Brain microvascular endothelial cell (primary cell): ENCODE measurements at regions not wholly inside any gene's neighbourhood (a gene's known extent, or its start where the extent isn't known, plus 50 kb on each side); places are given as distances from the start of the nearest gene placed in this dataset.

Source experiments
- DNase-seq: peaks from one replicate; pipeline ENCODE4 v3.0.0-alpha.2; 2020
- H3K27ac ChIP-seq: fragments of 250-450 bp; sonication (Bioruptor Pico); 2 replicates; pipeline ENCODE4 v1.5.1; 2020; ENCODE audit warnings: mild to moderate bottlenecking, moderate library complexity
- H3K27me3 ChIP-seq: fragments of 250-450 bp; sonication (Bioruptor Pico); replicated peaks from 2 replicates; pipeline ENCODE4 v1.5.1; 2020; ENCODE audit warnings: mild to moderate bottlenecking
- H3K36me3 ChIP-seq: fragments of 250-450 bp; sonication (Bioruptor Pico); replicated peaks from 2 replicates; pipeline ENCODE4 v1.5.1; 2020; ENCODE audit warnings: mild to moderate bottlenecking
- H3K4me3 ChIP-seq: 2 replicates; pipeline ENCODE4 v1.5.1; 2011; ENCODE audit warnings: low read depth, mild to moderate bottlenecking, control low read depth, low read length, moderate library complexity
- CTCF ChIP-seq: IDR thresholded peaks from 2 replicates; pipeline ENCODE4 v1.5.1; 2011; ENCODE audit warnings: low read depth, mild to moderate bottlenecking, moderate library complexity, low read length, control low read depth, inconsistent platforms; ENCODE audit errors: missing control alignments
- in situ Hi-C: cut with HindIII; loops from 2 replicates; pipeline ENCODE4 v1.10.0; 2017; ENCODE audit warnings: low sequenced_read_pairs, low pct_ligation_motif_present

DNA sequence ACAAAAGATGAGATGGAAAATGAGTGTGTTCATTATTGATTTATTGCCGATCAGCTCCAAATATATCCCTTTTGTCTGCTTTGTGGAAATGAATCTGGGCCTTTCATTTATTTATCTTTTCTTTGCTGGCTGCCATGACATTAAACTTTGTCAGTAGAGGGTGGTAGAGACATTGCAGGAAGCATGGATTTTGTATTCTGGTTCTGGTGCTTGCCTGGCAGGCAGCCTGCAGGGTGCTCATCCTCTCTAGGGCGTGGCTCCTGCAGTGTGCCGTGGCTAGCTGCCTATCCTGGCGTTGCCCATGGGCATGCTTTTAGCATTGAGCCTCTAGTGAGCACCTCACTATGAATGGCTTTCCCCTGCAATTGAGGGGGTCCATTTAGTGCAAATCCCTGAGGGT, 593.1 kb downstream of the RNF144A start:
- TF ChIP-seq CTCF = no peak
- no peak for DNase-seq
- in situ Hi-C loops = no loop called here
- Histone ChIP-seq H3K4me3 (no peak overlapping the region), H3K27me3 (no peaks in the 10 kb centered on the region), H3K36me3 (no peaks in the 10 kb centered on the region), H3K27ac (no peak overlapping the region)

GRCh38 chr2:7513834-7514233, 596.6 kb downstream of the RNF144A start:
- DNase-seq = no peak
- no peaks in the 10 kb centered on the region for H3K27me3 ChIP-seq
- no peak overlapping the region for H3K27ac ChIP-seq
- no peak overlapping the region for H3K4me3 ChIP-seq
- in situ Hi-C loops = no loop called here
- TF ChIP-seq CTCF = no peak
- H3K36me3 ChIP-seq = no peaks in the 10 kb centered on the region

DNA sequence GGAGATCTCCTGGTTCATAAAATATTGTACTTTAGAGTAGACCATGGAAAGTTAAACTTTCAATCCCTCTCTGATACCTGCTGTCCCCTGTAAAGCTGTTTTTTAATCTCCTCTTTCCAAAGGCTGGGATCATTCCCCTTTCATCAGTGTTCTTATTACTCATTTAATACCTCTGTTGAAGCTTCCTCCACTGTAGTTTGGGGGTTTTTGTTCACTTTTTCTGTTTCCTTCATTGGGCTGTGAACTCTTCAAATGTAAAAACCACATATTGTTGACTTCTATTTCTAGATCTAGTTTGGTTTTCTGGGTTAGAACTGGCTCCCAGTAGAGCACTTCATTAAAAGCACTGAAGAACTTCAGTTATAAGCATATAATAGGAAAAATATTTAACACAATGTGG, 598.1 kb downstream of the RNF144A start:
- H3K27me3 ChIP-seq = no peaks in the 10 kb centered on the region
- no peaks in the 10 kb centered on the region for H3K36me3 ChIP-seq
- DNase-seq = no peak
- TF ChIP-seq CTCF = no peak
- H3K27ac ChIP-seq = no peak overlapping the region
- in situ Hi-C loops = no loop called here
- H3K4me3 ChIP-seq = no peak overlapping the region

DNA sequence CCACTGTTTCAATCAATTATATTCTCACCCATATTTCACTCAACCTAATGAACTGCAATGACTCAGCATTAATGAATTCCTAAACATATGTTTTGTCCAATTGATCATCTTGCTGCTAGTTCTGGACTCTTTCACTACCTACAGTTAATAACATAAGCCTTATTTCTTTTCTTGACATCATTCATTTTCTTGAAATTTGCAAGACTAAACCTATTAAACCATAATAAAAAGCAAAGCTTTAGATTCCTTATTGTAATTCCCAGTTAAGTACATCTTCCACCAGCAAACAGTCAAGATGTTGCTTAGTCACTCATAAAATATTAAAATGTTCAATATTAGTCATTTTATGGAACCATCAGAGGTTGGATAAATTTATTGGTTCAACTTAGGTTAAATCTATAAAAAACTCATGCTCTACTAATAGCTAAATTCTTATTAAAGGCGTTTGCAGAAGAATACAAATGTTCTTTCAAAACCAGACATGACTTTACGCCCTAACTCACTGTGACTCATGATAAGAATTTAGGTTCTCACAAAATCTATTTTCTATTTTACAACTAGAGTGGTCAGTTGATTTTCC, 599.4 kb downstream of the RNF144A start:
- in situ Hi-C loops = no loop called here
- Histone ChIP-seq H3K27me3 (no peaks in the 10 kb centered on the region), H3K36me3 (no peaks in the 10 kb centered on the region), H3K4me3 (no peak overlapping the region), H3K27ac (no peak overlapping the region)
- DNase-seq = no peak
- TF ChIP-seq CTCF = no peak

DNA sequence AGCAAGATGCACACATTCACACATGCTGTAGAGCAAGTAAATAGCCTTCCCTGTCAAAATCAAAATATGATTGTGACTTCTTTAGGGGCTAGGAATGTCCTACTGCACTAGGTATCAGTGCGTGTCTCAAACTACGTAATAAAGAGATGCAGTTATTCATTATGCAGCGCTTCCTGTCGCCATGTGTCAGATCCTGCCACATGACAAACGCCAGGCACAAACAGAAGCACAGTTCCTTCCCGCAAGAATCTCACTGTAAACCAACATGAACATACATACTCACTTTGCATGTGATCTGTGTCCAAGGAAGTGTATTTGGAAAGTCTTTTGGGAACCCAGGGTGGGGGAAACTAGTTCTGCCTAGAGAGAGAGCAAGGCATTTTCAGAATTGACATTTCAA, 599.9 kb downstream of the RNF144A start:
- no peak overlapping the region for H3K27ac ChIP-seq
- TF ChIP-seq CTCF = no peak
- in situ Hi-C loops = no loop called here
- no peak overlapping the region for H3K4me3 ChIP-seq
- DNase-seq = no peak
- no peaks in the 10 kb centered on the region for H3K27me3 ChIP-seq
- no peaks in the 10 kb centered on the region for H3K36me3 ChIP-seq

DNA sequence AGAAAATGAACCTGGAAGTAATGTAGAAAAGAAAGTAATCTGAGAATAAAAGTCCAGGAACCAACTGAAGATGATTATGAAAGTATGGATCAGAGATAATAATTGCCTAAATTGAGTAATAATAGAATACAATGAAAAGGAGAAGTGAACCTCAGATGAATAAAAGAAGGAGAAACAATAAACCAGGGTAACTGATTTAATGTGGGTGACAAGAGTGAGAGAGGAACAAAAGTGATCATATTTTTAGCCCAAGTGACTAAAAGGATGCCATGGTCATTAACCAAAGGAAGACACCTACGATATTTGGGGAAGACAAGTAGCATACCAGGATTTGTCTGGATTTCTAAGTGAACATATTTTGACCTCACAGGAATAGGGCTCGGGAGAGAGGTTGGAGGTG, 600.6 kb downstream of the RNF144A start:
- no peak for TF ChIP-seq CTCF
- Histone ChIP-seq H3K36me3 (no peaks in the 10 kb centered on the region), H3K27me3 (no peaks in the 10 kb centered on the region), H3K4me3 (no peak overlapping the region), H3K27ac (no peak overlapping the region)
- in situ Hi-C loops = no loop called here
- no peak for DNase-seq
